GM18861 (cell line): ENCODE measurements at regions not wholly inside any gene's neighbourhood (a gene's known extent, or its start where the extent isn't known, plus 50 kb on each side); places are given as distances from the start of the nearest gene placed in this dataset.

Experiments used
- ATAC-seq: cut with Tn5 transposase; IDR thresholded peaks from one replicate; pipeline ENCODE4 v1.9.1; 2021; ENCODE audit not compliant: unreplicated experiment

GRCh38 chr2:144285324-144285723, 234.6 kb downstream of the ZEB2 start:
- ATAC-seq, result no peak

GRCh38 chr2:144281476-144281875, 238.4 kb downstream of the ZEB2 start:
- no peak for ATAC-seq

GRCh38 chr2:144280009-144280408, 239.9 kb downstream of the ZEB2 start:
- ATAC-seq, result no peak

GRCh38 chr2:144279165-144279564, 240.8 kb downstream of the ZEB2 start:
- ATAC-seq, result no peak

- no peak for ATAC-seq
Measured at GRCh38 chr2:144277622-144278354, 242.1 kb downstream of the ZEB2 start.

- no peak for ATAC-seq
Measured at GRCh38 chr2:144275340-144275739, 244.6 kb downstream of the ZEB2 start.

GRCh38 chr2:144274131-144274530, 245.8 kb downstream of the ZEB2 start:
- ATAC-seq, result no peak

- no peak for ATAC-seq
Measured at GRCh38 chr2:144270951-144271350, 249.0 kb downstream of the ZEB2 start.

- no peak for ATAC-seq
Measured at GRCh38 chr2:144268036-144268678, 251.8 kb downstream of the ZEB2 start.

GRCh38 chr2:144267239-144267638, 252.7 kb downstream of the ZEB2 start:
- ATAC-seq, result peak; percentile 90

GRCh38 chr2:144265654-144266053, 254.3 kb downstream of the ZEB2 start:
- no peak for ATAC-seq

- no peak for ATAC-seq
Measured at GRCh38 chr2:144261966-144262365, 258.0 kb downstream of the ZEB2 start.

- ATAC-seq, result no peak
Measured at GRCh38 chr2:144261336-144261735, 258.6 kb downstream of the ZEB2 start.

GRCh38 chr2:144259332-144259731, 260.6 kb downstream of the ZEB2 start:
- ATAC-seq, result no peak

GRCh38 chr2:144258154-144258553, 261.8 kb downstream of the ZEB2 start:
- ATAC-seq, result no peak

GRCh38 chr2:144256996-144257707, 262.8 kb downstream of the ZEB2 start:
- ATAC-seq, result no peak

GRCh38 chr2:144254342-144255235, 265.3 kb downstream of the ZEB2 start:
- ATAC-seq, result no peak

- no peak for ATAC-seq
Measured at GRCh38 chr2:144253743-144254142, 266.2 kb downstream of the ZEB2 start.

- ATAC-seq, result no peak
Measured at GRCh38 chr2:144252694-144253093, 267.2 kb downstream of the ZEB2 start.

GRCh38 chr2:144249035-144249637, 270.8 kb downstream of the ZEB2 start:
- peak; percentile 38 for ATAC-seq
